AG04450 (cell line): ENCODE measurements at regions not wholly inside any gene's neighbourhood (a gene's known extent, or its start where the extent isn't known, plus 50 kb on each side); places are given as distances from the start of the nearest gene placed in this dataset.
"Not testable (repeated sequence)": the region's sequence is repeated elsewhere in the genome, so short reads cannot be mapped to it uniquely, and the experiment has no call there.

ENCODE experiments used
- CTCF ChIA-PET: fragments of 300-600, 350-600 bp; formaldehyde crosslinking; extraction: SDS; loops from one replicate; lab custom pipeline; 2022; ENCODE audit warnings: antibody characterized with exemption, inconsistent platforms; lab: Charles Lee
- POLR2A ChIA-PET: fragments of 350-600 bp; formaldehyde crosslinking; extraction: SDS; loops from one replicate; lab custom pipeline; 2021; ENCODE audit warnings: antibody characterized with exemption, inconsistent platforms; lab: Yijun Ruan, JAX
- DNase-seq: peaks from one replicate; pipeline ENCODE4 v3.0.0-alpha.2; 2011; ENCODE audit warnings: low read depth, low spot score
- H3K27ac ChIP-seq: one replicate; pipeline ENCODE4 v1.5.1; 2012; ENCODE audit warnings: low read depth, low read length, control low read depth
- H3K27me3 ChIP-seq: one replicate; pipeline ENCODE4 v1.6.0; 2012; ENCODE audit warnings: low read length; ENCODE audit not compliant: control insufficient read depth, insufficient read depth
- H3K4me3 ChIP-seq: 2 replicates; pipeline ENCODE4 v1.5.1; 2011; ENCODE audit warnings: mild to moderate bottlenecking, low read depth, low read length, control low read depth
- H3K9me3 ChIP-seq: 2 replicates; pipeline ENCODE4 v1.5.1; 2012; ENCODE audit warnings: low read length; ENCODE audit not compliant: control insufficient read depth, insufficient read depth
- CTCF ChIP-seq: IDR thresholded peaks from 2 replicates; pipeline ENCODE4 v1.5.1; 2011; ENCODE audit warnings: low read depth, low read length, control low read depth, inconsistent platforms

- H3K27me3 ChIP-seq: no peaks in the 10 kb centered on the region
- TF ChIP-seq CTCF: no peak
- H3K27ac ChIP-seq: no peak overlapping the region
- H3K4me3 ChIP-seq: no peak overlapping the region
- no peaks in the 10 kb centered on the region for H3K9me3 ChIP-seq
- no peak for DNase-seq
- ChIA-PET POLR2A (no interaction called here), CTCF (no interaction called here)
Measured at GRCh38 chr7:13748998-13749397, 240.5 kb downstream of the ETV1 start.

GRCh38 chr7:13749636-13750035 lies 239.8 kb downstream of the ETV1 start:
- no peaks in the 10 kb centered on the region for H3K9me3 ChIP-seq
- no peak overlapping the region for H3K4me3 ChIP-seq
- POLR2A ChIA-PET: no interaction called here
- no peak overlapping the region for H3K27ac ChIP-seq
- no peak for DNase-seq
- TF ChIP-seq CTCF: no peak
- CTCF ChIA-PET: no interaction called here
- H3K27me3 ChIP-seq: no peaks in the 10 kb centered on the region

GRCh38 chr7:13751766-13752165 lies 237.7 kb downstream of the ETV1 start:
- no peak for DNase-seq
- CTCF ChIA-PET: interaction anchor here (2.2 kb wide), 1 partner anchor 9 kb away, joined by 6 read pairs; no protein-coding TSS in a partner anchor
- no peak overlapping the region for H3K27ac ChIP-seq
- TF ChIP-seq CTCF: no peak
- POLR2A ChIA-PET: no interaction called here
- H3K4me3 ChIP-seq: no peak overlapping the region
- no peaks in the 10 kb centered on the region for H3K27me3 ChIP-seq
- no peaks in the 10 kb centered on the region for H3K9me3 ChIP-seq

GRCh38 chr7:13757841-13758240 lies 231.6 kb downstream of the ETV1 start:
- TF ChIP-seq CTCF: no peak
- Histone ChIP-seq H3K27ac (no peak overlapping the region), H3K4me3 (no peak overlapping the region), H3K27me3 (no peaks in the 10 kb centered on the region), H3K9me3 (no peaks in the 10 kb centered on the region)
- ChIA-PET POLR2A (no interaction called here), CTCF (interaction anchor here (0.7 kb wide), 1 partner anchor 15 kb away, joined by 3 read pairs; no protein-coding TSS in a partner anchor)
- DNase-seq: no peak

GRCh38 chr7:13765853-13766252 lies 223.6 kb downstream of the ETV1 start:
- H3K4me3 ChIP-seq, H3K27me3 ChIP-seq, POLR2A ChIA-PET, H3K27ac ChIP-seq, H3K9me3 ChIP-seq, DNase-seq: not testable (repeated sequence)
- CTCF ChIA-PET: interaction anchor here (0.8 kb wide), 1 partner anchor 23 kb away, joined by 4 read pairs; no protein-coding TSS in a partner anchor

GRCh38 chr7:13770305-13770704 lies 219.2 kb downstream of the ETV1 start:
- ChIA-PET CTCF (no interaction called here), POLR2A (no interaction called here)
- Histone ChIP-seq H3K9me3 (no peaks in the 10 kb centered on the region), H3K4me3 (no peak overlapping the region), H3K27me3 (no peaks in the 10 kb centered on the region), H3K27ac (no peak overlapping the region)
- no peak for DNase-seq
- TF ChIP-seq CTCF: no peak
